WTC11 (cell line): ENCODE measurements at regions not wholly inside any gene's neighbourhood (a gene's known extent, or its start where the extent isn't known, plus 50 kb on each side); places are given as distances from the start of the nearest gene placed in this dataset.

Source experiments
- ATAC-seq: fragments of 200-7000 bp; cut with Tn5 transposase; 2 replicates; pipeline ENCODE4 v1.10.0; 2021; ENCODE audit warnings: mild to moderate bottlenecking, moderate library complexity
- CTCF ChIA-PET: fragments of 300-600 bp; sonication (Branson Sonifier 250); formaldehyde crosslinking; loops from one replicate; lab custom pipeline; 2021; ENCODE audit warnings: antibody characterized with exemption; lab: Charles Lee
- POLR2A ChIA-PET: fragments of 350-600 bp; sonication (Branson Sonifier 250); formaldehyde crosslinking; loops from one replicate; lab custom pipeline; 2021; ENCODE audit warnings: antibody characterized with exemption; lab: Charles Lee
- DNase-seq: peaks from one replicate; pipeline ENCODE4 v3.0.0; 2021; ENCODE audit warnings: low spot score
- H3K27ac Mint-ChIP-seq: 2 replicates; pipeline ENCODE4 v1.8.0; 2021; ENCODE audit warnings: mixed read lengths
- H3K27me3 Mint-ChIP-seq: 2 replicates; pipeline ENCODE4 v1.8.0; 2021; ENCODE audit warnings: low read depth, mild to moderate bottlenecking, moderate library complexity, mixed read lengths
- H3K36me3 Mint-ChIP-seq: 2 replicates; pipeline ENCODE4 v1.8.0; 2021; ENCODE audit warnings: mixed read lengths
- H3K4me1 Mint-ChIP-seq: 2 replicates; pipeline ENCODE4 v1.8.0; 2022; ENCODE audit warnings: mixed read lengths
- H3K4me3 Mint-ChIP-seq: 2 replicates; pipeline ENCODE4 v1.8.0; 2021; ENCODE audit warnings: mild to moderate bottlenecking, moderate library complexity, mixed read lengths
- H3K9me3 Mint-ChIP-seq: 2 replicates; pipeline ENCODE4 v1.8.0; 2021; ENCODE audit warnings: mixed read lengths
- AFF4 ChIP-seq: sonication (generic); formaldehyde crosslinking; IDR thresholded peaks from 2 replicates; pipeline ENCODE4 v1.8.1; 2023; ENCODE audit warnings: mild to moderate bottlenecking, missing genetic modification reagents, borderline replicate concordance
- CREB1 ChIP-seq: sonication (generic); formaldehyde crosslinking; IDR thresholded peaks from 2 replicates; pipeline ENCODE4 v1.8.0; 2023; ENCODE audit warnings: mild to moderate bottlenecking, missing genetic modification reagents
- EMX1 ChIP-seq: fragments of 250-450 bp; sonication (Bioruptor Pico); IDR thresholded peaks from 2 replicates; pipeline ENCODE4 v1.8.0; 2021; ENCODE audit warnings: mild to moderate bottlenecking
- ESRRA ChIP-seq: sonication (generic); formaldehyde crosslinking; IDR thresholded peaks from 2 replicates; pipeline ENCODE4 v1.8.1; 2022; ENCODE audit warnings: mild to moderate bottlenecking, missing genetic modification reagents, borderline replicate concordance
- ETV6 ChIP-seq: sonication (generic); formaldehyde crosslinking; IDR thresholded peaks from 2 replicates; pipeline ENCODE4 v1.8.1; 2022; ENCODE audit warnings: mild to moderate bottlenecking, missing genetic modification reagents
- JUN ChIP-seq: sonication (generic); formaldehyde crosslinking; IDR thresholded peaks from 2 replicates; pipeline ENCODE4 v1.8.0; 2023; ENCODE audit warnings: mild to moderate bottlenecking, missing genetic modification reagents
- MLX ChIP-seq: sonication (generic); formaldehyde crosslinking; IDR thresholded peaks from 2 replicates; pipeline ENCODE4 v1.8.1; 2023; ENCODE audit warnings: mild to moderate bottlenecking, missing genetic modification reagents, moderate library complexity
- MXD4 ChIP-seq: fragments of 250-450 bp; sonication (Bioruptor Pico); IDR thresholded peaks from 2 replicates; pipeline ENCODE4 v1.8.0; 2021; ENCODE audit warnings: mild to moderate bottlenecking, moderate library complexity, borderline replicate concordance
- NFE2L1 ChIP-seq: sonication (generic); formaldehyde crosslinking; IDR thresholded peaks from 2 replicates; pipeline ENCODE4 v1.8.1; 2023; ENCODE audit warnings: missing genetic modification reagents
- NFYB ChIP-seq: sonication (generic); formaldehyde crosslinking; conservative IDR thresholded peaks from 2 replicates; pipeline ENCODE4 v1.8.0; 2022; ENCODE audit warnings: low read depth, missing genetic modification reagents
- PRDM15 ChIP-seq: sonication (generic); formaldehyde crosslinking; IDR thresholded peaks from 2 replicates; pipeline ENCODE4 v1.8.0; 2022; ENCODE audit warnings: missing genetic modification reagents
- PRRX2 ChIP-seq: fragments of 250-450 bp; sonication (Bioruptor Pico); IDR thresholded peaks from 2 replicates; pipeline ENCODE4 v1.8.0; 2021; ENCODE audit warnings: mild to moderate bottlenecking
- TP53 ChIP-seq: sonication (generic); formaldehyde crosslinking; IDR thresholded peaks from 2 replicates; pipeline ENCODE4 v1.8.1; 2023; ENCODE audit warnings: mild to moderate bottlenecking, missing genetic modification reagents
- USF1 ChIP-seq: sonication (generic); formaldehyde crosslinking; IDR thresholded peaks from 2 replicates; pipeline ENCODE4 v1.8.0; 2022; ENCODE audit warnings: mild to moderate bottlenecking, missing genetic modification reagents
- ZBTB21 ChIP-seq: sonication (generic); formaldehyde crosslinking; IDR thresholded peaks from 2 replicates; pipeline ENCODE4 v1.8.1; 2023; ENCODE audit warnings: mild to moderate bottlenecking, missing genetic modification reagents, borderline replicate concordance
- ZMAT4 ChIP-seq: fragments of 250-450 bp; sonication (Bioruptor Pico); IDR thresholded peaks from 2 replicates; pipeline ENCODE4 v1.9.0; 2021; ENCODE audit warnings: mild to moderate bottlenecking
- ZNF138 ChIP-seq: sonication (generic); formaldehyde crosslinking; conservative IDR thresholded peaks from 2 replicates; pipeline ENCODE4 v1.8.1; 2022; ENCODE audit warnings: mild to moderate bottlenecking, moderate library complexity, missing genetic modification reagents
- ZNF396 ChIP-seq: fragments of 250-450 bp; sonication (Bioruptor Pico); IDR thresholded peaks from 2 replicates; pipeline ENCODE4 v1.8.0; 2021; ENCODE audit warnings: mild to moderate bottlenecking, moderate library complexity, borderline replicate concordance

- CTCF ChIA-PET, result no interaction called here
- DNase-seq (no peak), ATAC-seq (no peak)
- TF ChIP-seq TP53 (CRISPR knock-in tag), result no peak
- TF ChIP-seq ETV6 (CRISPR knock-in tag), result no peak
- no peak for TF ChIP-seq NFYB (CRISPR knock-in tag)
- TF ChIP-seq JUN (CRISPR knock-in tag), result no peak
- no peak for TF ChIP-seq ZNF396
- no peak for TF ChIP-seq USF1 (CRISPR knock-in tag)
- TF ChIP-seq NFE2L1 (CRISPR knock-in tag), result no peak
- TF ChIP-seq AFF4 (CRISPR knock-in tag), result no peak
- no peak for TF ChIP-seq MXD4
- no peak for TF ChIP-seq PRDM15 (CRISPR knock-in tag)
- TF ChIP-seq ZNF138 (CRISPR knock-in tag), result no peak
- no peak for TF ChIP-seq MLX (CRISPR knock-in tag)
- peaks cover 3% of the 10 kb centered on the region; the same call in 1 of the 2 replicates for H3K36me3 Mint-ChIP-seq
- H3K27me3 Mint-ChIP-seq, result no peaks in the 10 kb centered on the region; the same call in 1 of the 2 replicates
- H3K4me1 Mint-ChIP-seq, result peaks cover 24% of the 10 kb centered on the region
- H3K4me3 Mint-ChIP-seq, result no peak overlapping the region
- H3K9me3 Mint-ChIP-seq, result peaks cover 3% of the 10 kb centered on the region; the same call in 1 of the 2 replicates
- POLR2A ChIA-PET, result no interaction called here
- no peak overlapping the region for H3K27ac Mint-ChIP-seq
These were observed 395.9 kb downstream of the FUT8 start for GRCh38 chr14:65808390-65808789.

GRCh38 chr14:65810322-65810721, 397.8 kb downstream of the FUT8 start:
- no peak overlapping the region for H3K27ac Mint-ChIP-seq
- ChIA-PET POLR2A (no interaction called here), CTCF (interaction anchor here (7.3 kb wide), 1 partner anchor 14 kb away, joined by 50 read pairs; no protein-coding TSS in a partner anchor)
- H3K36me3 Mint-ChIP-seq, result peaks cover 3% of the 10 kb centered on the region; the same call in 1 of the 2 replicates
- peaks cover 41% of the 10 kb centered on the region for H3K4me1 Mint-ChIP-seq
- peaks cover 3% of the 10 kb centered on the region; the same call in 1 of the 2 replicates for H3K9me3 Mint-ChIP-seq
- no peak for DNase-seq
- no peak for TF ChIP-seq ZBTB21 (CRISPR knock-in tag)
- TF ChIP-seq NFE2L1 (CRISPR knock-in tag), result no peak
- no peak for TF ChIP-seq EMX1
- no peak for TF ChIP-seq CREB1 (CRISPR knock-in tag)
- no peak for TF ChIP-seq ZMAT4 (CRISPR knock-in tag)
- no peak for TF ChIP-seq USF1 (CRISPR knock-in tag)
- TF ChIP-seq PRRX2 (CRISPR knock-in tag), result no peak
- TF ChIP-seq ESRRA (CRISPR knock-in tag), result no peak
- no peaks in the 10 kb centered on the region for H3K27me3 Mint-ChIP-seq
- no peak for ATAC-seq
- no peak overlapping the region for H3K4me3 Mint-ChIP-seq
